Fibroblast of lung (primary cell): ENCODE measurements at regions not wholly inside any gene's neighbourhood (a gene's known extent, or its start where the extent isn't known, plus 50 kb on each side); places are given as distances from the start of the nearest gene placed in this dataset.

Experiments
- DNase-seq, 2 donors: peaks; one replicate each; pipeline versions ENCODE4 v3.0.0 to v3.0.0-alpha.2; 2010; ENCODE audit warnings: low read depth in 2 of 2
- H2AFZ ChIP-seq: 2 replicates; pipeline ENCODE4 v1.5.1; 2012; ENCODE audit warnings: low read length, control low read depth, inconsistent platforms
- H3K27ac ChIP-seq: 2 replicates; pipeline ENCODE4 v1.5.1; 2011; ENCODE audit warnings: low read length, control low read depth; ENCODE audit not compliant: insufficient read depth
- H3K27me3 ChIP-seq: 2 replicates; pipeline ENCODE4 v1.5.1; 2011; ENCODE audit warnings: mild to moderate bottlenecking, low read length; ENCODE audit not compliant: control insufficient read depth, insufficient read depth
- H3K36me3 ChIP-seq: 2 replicates; pipeline ENCODE4 v1.5.1; 2011; ENCODE audit warnings: low read length; ENCODE audit not compliant: control insufficient read depth, insufficient read depth
- H3K4me1 ChIP-seq: 2 replicates; pipeline ENCODE4 v1.5.1; 2011; ENCODE audit warnings: low read length; ENCODE audit not compliant: control insufficient read depth, insufficient read depth; ENCODE audit errors: extremely low read depth
- H3K4me2 ChIP-seq: 2 replicates; pipeline ENCODE4 v1.5.1; 2011; ENCODE audit warnings: low read length, control low read depth; ENCODE audit not compliant: insufficient read depth; ENCODE audit errors: extremely low read depth
- H3K4me3 ChIP-seq, 4 experiments: fragments of 200-600 bp in 1 of 4; sonication (generic) in 1 of 4; replicated peaks in 1 of 4; 2 replicates each; pipeline ENCODE4 v1.5.1; 2011 to 2016; ENCODE audit warnings: low read length in 4 of 4, low read depth in 3 of 4, mild to moderate bottlenecking in 3 of 4, control low read depth in 2 of 4, inconsistent platforms in 1 of 4, mixed read lengths in 1 of 4; ENCODE audit not compliant: insufficient read depth in 1 of 4; ENCODE audit errors: control extremely low read depth in 1 of 4
- H3K79me2 ChIP-seq: 2 replicates; pipeline ENCODE4 v1.5.1; 2012; ENCODE audit warnings: mild to moderate bottlenecking, low read length, inconsistent platforms; ENCODE audit not compliant: control insufficient read depth, insufficient read depth
- H3K9ac ChIP-seq: 2 replicates; pipeline ENCODE4 v1.5.1; 2011; ENCODE audit warnings: mild to moderate bottlenecking, low read length, control low read depth; ENCODE audit not compliant: insufficient read depth
- H3K9me3 ChIP-seq: 2 replicates; pipeline ENCODE4 v1.5.1; 2012; ENCODE audit warnings: low read depth, low read length; ENCODE audit not compliant: control insufficient read depth, insufficient read depth
- H4K20me1 ChIP-seq: 2 replicates; pipeline ENCODE4 v1.5.1; 2011; ENCODE audit warnings: low read length; ENCODE audit not compliant: control insufficient read depth, insufficient read depth; ENCODE audit errors: extremely low read depth
- CTCF ChIP-seq, 2 donors: IDR thresholded peaks in 1 of 2; conservative IDR thresholded peaks in 1 of 2; 1 replicate in 1 of 2; 2 replicates in 1 of 2; pipeline ENCODE4 v1.5.1; 2011 to 2012; ENCODE audit warnings: low read length in 2 of 2, control low read depth in 1 of 2, inconsistent platforms in 1 of 2, low read depth in 1 of 2, mild to moderate bottlenecking in 1 of 2
- EZH2 ChIP-seq: IDR thresholded peaks from 2 replicates; pipeline ENCODE4 v1.5.1; 2012; ENCODE audit warnings: low read length, control low read depth, mild to moderate bottlenecking; ENCODE audit errors: missing control alignments

- no peak overlapping the region for H2AFZ ChIP-seq
- no peak overlapping the region for H3K4me2 ChIP-seq
- no peaks in the 10 kb centered on the region for H3K9me3 ChIP-seq
- H3K36me3 ChIP-seq = no peaks in the 10 kb centered on the region
- no peak for DNase-seq
- H3K4me3 ChIP-seq = no peak overlapping the region
- no peak overlapping the region for H3K27ac ChIP-seq
- H3K79me2 ChIP-seq = no peaks in the 10 kb centered on the region
- no peaks in the 10 kb centered on the region for H4K20me1 ChIP-seq
- no peak for TF ChIP-seq CTCF (conservative IDR thresholded peaks at IDR 0.05 in 1 of 2, IDR thresholded peaks at IDR 0.05 in 1 of 2; ENCODE audit: low read depth in 1 of 2, low read length in 2 of 2)
- no peaks in the 10 kb centered on the region for H3K27me3 ChIP-seq
- no peak overlapping the region for H3K9ac ChIP-seq
- no peaks in the 10 kb centered on the region for H3K4me1 ChIP-seq
Measured at GRCh38 chr10:133035952-133036351, 51.8 kb upstream of the ADGRA1 start.

GRCh38 chr10:133034762-133035161 lies 53.0 kb upstream of the ADGRA1 start:
- H2AFZ ChIP-seq = no peak overlapping the region
- TF ChIP-seq CTCF (conservative IDR thresholded peaks at IDR 0.05 in 1 of 2, IDR thresholded peaks at IDR 0.05 in 1 of 2; ENCODE audit: low read depth in 1 of 2, low read length in 2 of 2) (no peak), EZH2 (no peak)
- H3K79me2 ChIP-seq = no peaks in the 10 kb centered on the region
- H3K4me3 ChIP-seq = no peak overlapping the region
- no peak overlapping the region for H3K4me2 ChIP-seq
- no peaks in the 10 kb centered on the region for H4K20me1 ChIP-seq
- no peaks in the 10 kb centered on the region for H3K4me1 ChIP-seq
- no peaks in the 10 kb centered on the region for H3K9me3 ChIP-seq
- no peaks in the 10 kb centered on the region for H3K27me3 ChIP-seq
- no peak for DNase-seq
- H3K36me3 ChIP-seq = no peaks in the 10 kb centered on the region
- no peak overlapping the region for H3K9ac ChIP-seq
- no peak overlapping the region for H3K27ac ChIP-seq

GRCh38 chr10:133034092-133034491 lies 53.6 kb upstream of the ADGRA1 start:
- Histone ChIP-seq H3K4me1 (no peaks in the 10 kb centered on the region), H3K27ac (no peak overlapping the region), H3K4me2 (no peak overlapping the region), H3K27me3 (no peaks in the 10 kb centered on the region), H4K20me1 (no peaks in the 10 kb centered on the region), H3K4me3 (no peak overlapping the region), H3K9me3 (no peaks in the 10 kb centered on the region), H2AFZ (no peak overlapping the region), H3K79me2 (no peaks in the 10 kb centered on the region), H3K9ac (no peak overlapping the region), H3K36me3 (no peaks in the 10 kb centered on the region)
- TF ChIP-seq CTCF (conservative IDR thresholded peaks at IDR 0.05 in 1 of 2, IDR thresholded peaks at IDR 0.05 in 1 of 2; ENCODE audit: low read depth in 1 of 2, low read length in 2 of 2) = no peak
- no peak for DNase-seq
